Ovary (tissue), 7 donors: ENCODE measurements at regions not wholly inside any gene's neighbourhood (a gene's known extent, or its start where the extent isn't known, plus 50 kb on each side); places are given as distances from the start of the nearest gene placed in this dataset.

Experiments
- DNase-seq, 5 donors: peaks; one replicate each; pipeline ENCODE4 v3.0.0-alpha.2; 2019 to 2020
- H3K27ac ChIP-seq, 2 donors: fragments of 200-600 bp; one replicate each; pipeline versions ENCODE4 v1.5.1 to v1.8.0; 2019 to 2022
- H3K27me3 ChIP-seq: fragments of 200-600 bp; one replicate; pipeline ENCODE4 v1.8.0; 2022
- H3K36me3 ChIP-seq: fragments of 200-600 bp; sonication (generic); one replicate; pipeline ENCODE4 v1.5.1; 2019
- H3K4me1 ChIP-seq: one replicate; pipeline ENCODE4 v1.8.1; 2013; ENCODE audit warnings: mild to moderate bottlenecking, moderate library complexity; ENCODE audit not compliant: insufficient read depth
- H3K4me3 ChIP-seq: fragments of 200-600 bp; sonication (generic); one replicate; pipeline ENCODE4 v1.5.1; 2017
- H3K9me3 ChIP-seq, 2 donors: fragments of 200-600 bp in 1 of 2; sonication (generic) in 1 of 2; one replicate each; pipeline versions ENCODE4 v1.5.1 to v1.8.1; 2013 to 2019; ENCODE audit warnings: mild to moderate bottlenecking in 1 of 2, moderate library complexity in 1 of 2
- CTCF ChIP-seq, 3 donors: fragments of 450-650 bp in 2 of 3; fragments of 200-600 bp in 1 of 3; IDR thresholded peaks; one replicate each; pipeline versions ENCODE4 v1.5.1 to v1.8.0; 2016 to 2022; ENCODE audit warnings: antibody characterized with exemption in 3 of 3, mild to moderate bottlenecking in 1 of 3
- EP300 ChIP-seq: sonication (generic); formaldehyde crosslinking; IDR thresholded peaks from one replicate; pipeline ENCODE4 v1.6.1; 2017; ENCODE audit warnings: antibody characterized with exemption
- POLR2A ChIP-seq: fragments of 450-650 bp; IDR thresholded peaks from one replicate; pipeline ENCODE4 v1.6.1; 2017; ENCODE audit warnings: antibody characterized with exemption, mild to moderate bottlenecking, moderate library complexity
- WGBS, 3 donors: extraction: QIAGEN DNeasy Blood & Tissue Kit in 1 of 3; methylation state at CpG; one replicate each; pipeline versions ENCODE4 v1.1.5 to v1.1.7; 2013 to 2017; 5-methylcytosine and 5-hydroxymethylcytosine counted together
- intact Hi-C, 4 donors: fragments of 100-400 bp; cut with DNase I; formaldehyde crosslinking; loops; one replicate each; pipeline versions ENCODE4 v1.11.0 to v1.15.1; 2022 to 2023
- donor health status: DM: no; HTN: no; CAD: no; lungs with moderate emphysema.
- donor health status: DM: no; HTN: no; CAD: no.
- donor health status: Bipolar disorder and iron deficiency.
- donor health status: DM: no; HTN: no; CAD: no.
- donor health status: DM: yes; HTN: yes; CAD: no.

GRCh38 chr10:126722726-126723125 is 52.2 kb upstream of the C10orf90 start:
- WGBS, 3 donors: 79 to 80% (median 79%) methylated on average over 5 of the region's 5 CpGs
- Histone ChIP-seq H3K9me3 (no peaks in the 10 kb centered on the region), H3K4me1 (no peaks in the 10 kb centered on the region), H3K36me3 (no peaks in the 10 kb centered on the region), H3K27me3 (no peaks in the 10 kb centered on the region), H3K27ac (no peak overlapping the region), H3K4me3 (no peak overlapping the region)
- no peak for DNase-seq
- TF ChIP-seq CTCF (IDR thresholded peaks at IDR 0.05) (no peak), POLR2A (no peak), EP300 (no peak)
- intact Hi-C loops: no loop called here

GRCh38 chr10:126723226-126723625 is 52.7 kb upstream of the C10orf90 start:
- Histone ChIP-seq H3K27me3 (no peaks in the 10 kb centered on the region), H3K36me3 (no peaks in the 10 kb centered on the region), H3K4me1 (no peaks in the 10 kb centered on the region), H3K9me3 (no peaks in the 10 kb centered on the region), H3K4me3 (no peak overlapping the region), H3K27ac (no peak overlapping the region)
- WGBS, 3 donors: 75 to 86% (median 82%) methylated on average over 5 of the region's 5 CpGs
- intact Hi-C loops: no loop called here
- TF ChIP-seq EP300: no peak
- no peak for TF ChIP-seq CTCF (IDR thresholded peaks at IDR 0.05)
- no peak for TF ChIP-seq POLR2A
- no peak for DNase-seq

GRCh38 chr10:126729314-126729870 is 58.9 kb upstream of the C10orf90 start:
- Histone ChIP-seq H3K36me3 (no peaks in the 10 kb centered on the region), H3K27ac (no peak overlapping the region), H3K4me3 (no peak overlapping the region), H3K9me3 (no peaks in the 10 kb centered on the region), H3K4me1 (no peaks in the 10 kb centered on the region), H3K27me3 (no peaks in the 10 kb centered on the region)
- intact Hi-C loops: no loop called here
- TF ChIP-seq EP300 (no peak), POLR2A (no peak), CTCF (IDR thresholded peaks at IDR 0.05) (no peak)
- DNase-seq: no peak
- 75 to 80% (median 77%) methylated on average over 6 of the region's 6 CpGs for WGBS, 3 donors

GRCh38 chr10:126730856-126731609 is 60.5 kb upstream of the C10orf90 start:
- Histone ChIP-seq H3K4me1 (no peaks in the 10 kb centered on the region), H3K27me3 (no peaks in the 10 kb centered on the region), H3K36me3 (no peaks in the 10 kb centered on the region), H3K9me3 (no peaks in the 10 kb centered on the region), H3K27ac (no peak overlapping the region), H3K4me3 (no peak overlapping the region)
- 70 to 77% (median 77%) methylated on average over 4 of the region's 4 CpGs for WGBS, 3 donors
- DNase-seq: no peak
- intact Hi-C loops: no loop called here
- TF ChIP-seq CTCF (IDR thresholded peaks at IDR 0.05) (no peak), POLR2A (no peak), EP300 (no peak)
